Astrocyte of the hippocampus (primary cell): ENCODE measurements at regions not wholly inside any gene's neighbourhood (a gene's known extent, or its start where the extent isn't known, plus 50 kb on each side); places are given as distances from the start of the nearest gene placed in this dataset.

ENCODE experiments used
- DNase-seq: peaks from one replicate; pipeline ENCODE4 v3.0.0; 2011; ENCODE audit warnings: low read depth, low spot score

- DNase-seq: no peak
Observed at GRCh38 chr11:21820176-21820575, 372.7 kb upstream of the ANO5 start.

GRCh38 chr11:21825127-21825526 lies 367.8 kb upstream of the ANO5 start:
- DNase-seq: no peak

- DNase-seq: no peak
Observed at GRCh38 chr11:21838427-21838826, 354.5 kb upstream of the ANO5 start.

- no peak for DNase-seq
Observed at GRCh38 chr11:21839796-21840195, 353.1 kb upstream of the ANO5 start.

GRCh38 chr11:21861314-21861713 lies 331.6 kb upstream of the ANO5 start:
- DNase-seq: no peak

GRCh38 chr11:21865541-21865940 lies 327.3 kb upstream of the ANO5 start:
- no peak for DNase-seq

- DNase-seq: no peak
Observed at GRCh38 chr11:21866781-21867180, 326.1 kb upstream of the ANO5 start.

- no peak for DNase-seq
Observed at GRCh38 chr11:21877151-21877550, 315.7 kb upstream of the ANO5 start.

GRCh38 chr11:21883354-21883753 lies 309.5 kb upstream of the ANO5 start:
- DNase-seq: no peak

- DNase-seq: peak; percentile 59
Observed at GRCh38 chr11:21888814-21889213, 304.1 kb upstream of the ANO5 start.

- DNase-seq: no peak
Observed at GRCh38 chr11:21892736-21893564, 299.9 kb upstream of the ANO5 start.

- no peak for DNase-seq
Observed at GRCh38 chr11:21893565-21893867, 299.4 kb upstream of the ANO5 start.

GRCh38 chr11:21894492-21894891 lies 298.4 kb upstream of the ANO5 start:
- no peak for DNase-seq

GRCh38 chr11:21895686-21896085 lies 297.2 kb upstream of the ANO5 start:
- DNase-seq: no peak

GRCh38 chr11:21896216-21896615 lies 296.7 kb upstream of the ANO5 start:
- no peak for DNase-seq

GRCh38 chr11:21896746-21897602 lies 295.9 kb upstream of the ANO5 start:
- DNase-seq: no peak

- no peak for DNase-seq
Observed at GRCh38 chr11:21897752-21898151, 295.1 kb upstream of the ANO5 start.

GRCh38 chr11:21908211-21908610 lies 284.7 kb upstream of the ANO5 start:
- no peak for DNase-seq

GRCh38 chr11:21909145-21909544 lies 283.7 kb upstream of the ANO5 start:
- DNase-seq: no peak

- no peak for DNase-seq
Observed at GRCh38 chr11:21911061-21911460, 281.8 kb upstream of the ANO5 start.

- DNase-seq: no peak
Observed at GRCh38 chr11:21912285-21912684, 280.6 kb upstream of the ANO5 start.

- no peak for DNase-seq
Observed at GRCh38 chr11:21921151-21921550, 271.7 kb upstream of the ANO5 start.

GRCh38 chr11:21924262-21924661 lies 268.6 kb upstream of the ANO5 start:
- DNase-seq: no peak
